MCF 10A (cell line): ENCODE measurements at regions not wholly inside any gene's neighbourhood (a gene's known extent, or its start where the extent isn't known, plus 50 kb on each side); places are given as distances from the start of the nearest gene placed in this dataset.
"Not testable (repeated sequence)": the region's sequence is repeated elsewhere in the genome, so short reads cannot be mapped to it uniquely, and the experiment has no call there.

Experiments
- BruUV-seq: library from RNA; stranded (reverse); fragments of 400-500 nt; replicated peaks from 2 replicates; lab custom pipeline; 2021; lab: Mats Ljungman, UMichigan
- CTCF ChIA-PET: fragments of 300-600 bp; sonication (Branson Sonifier 250); formaldehyde crosslinking; extraction: SDS; loops from one replicate; lab custom pipeline; 2021; ENCODE audit warnings: antibody characterized with exemption, inconsistent platforms; lab: Yijun Ruan, JAX
- POLR2A ChIA-PET: fragments of 300-600, 350-650 bp; sonication (Branson Sonifier 250); formaldehyde crosslinking; extraction: SDS; loops from one replicate; lab custom pipeline; 2020; ENCODE audit warnings: antibody characterized with exemption, inconsistent platforms; lab: Yijun Ruan, JAX
- DNase-seq: peaks from one replicate; pipeline ENCODE4 v3.0.0-alpha.2; 2018; ENCODE audit not compliant: unreplicated experiment
- H3K27ac Mint-ChIP-seq: one replicate; pipeline ENCODE4 v1.8.0; 2022; ENCODE audit warnings: mild to moderate bottlenecking, low read depth, mixed read lengths; ENCODE audit not compliant: unreplicated experiment
- H3K27me3 Mint-ChIP-seq: one replicate; pipeline ENCODE4 v1.8.0; 2022; ENCODE audit warnings: mixed read lengths; ENCODE audit not compliant: insufficient read depth, unreplicated experiment
- H3K36me3 Mint-ChIP-seq: one replicate; pipeline ENCODE4 v1.8.0; 2022; ENCODE audit warnings: mild to moderate bottlenecking, moderate library complexity, mixed read lengths; ENCODE audit not compliant: insufficient read depth, unreplicated experiment
- H3K4me1 Mint-ChIP-seq: one replicate; pipeline ENCODE4 v1.8.0; 2022; ENCODE audit warnings: mixed read lengths; ENCODE audit not compliant: insufficient read depth, unreplicated experiment
- H3K4me3 Mint-ChIP-seq: one replicate; pipeline ENCODE4 v1.8.0; 2022; ENCODE audit warnings: mild to moderate bottlenecking, moderate library complexity, mixed read lengths; ENCODE audit not compliant: unreplicated experiment
- H3K9me3 Mint-ChIP-seq: one replicate; pipeline ENCODE4 v1.8.0; 2022; ENCODE audit warnings: mixed read lengths; ENCODE audit not compliant: unreplicated experiment
- intact Hi-C: fragments of 100-400 bp; cut with micrococcal nuclease; formaldehyde crosslinking; loops from 2 replicates; pipeline ENCODE4 v1.14.1; 2022
- TF ChIP-seq, protein P1 (sequence below): fragments of 200-600 bp; IDR thresholded peaks from one replicate; pipeline ENCODE4 v1.8.0; 2022; ENCODE audit warnings: antibody characterized with exemption, mild to moderate bottlenecking; ENCODE audit not compliant: unreplicated experiment

DNA sequence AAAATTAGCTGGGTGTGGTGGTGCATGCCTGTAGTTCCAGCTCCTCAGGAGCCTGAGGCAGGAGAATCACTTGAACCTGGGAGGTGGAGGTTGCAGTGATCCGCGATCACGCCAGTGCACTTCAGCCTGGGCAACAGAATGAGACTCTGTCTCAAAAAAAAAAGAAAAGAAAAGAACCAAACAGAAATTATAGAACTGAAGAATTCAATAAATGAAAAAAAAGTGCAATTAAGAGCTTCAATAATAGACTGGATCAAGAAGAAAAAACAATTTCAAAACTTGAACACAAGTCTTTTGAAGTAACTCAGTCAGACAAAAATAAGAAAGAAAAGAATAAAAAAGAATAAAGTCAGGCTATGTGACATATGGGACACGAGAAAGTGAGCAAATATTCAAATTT is 175.8 kb upstream of the ZSWIM2 start:
- no peaks in the 10 kb centered on the region for H3K4me1 Mint-ChIP-seq
- TF ChIP-seq, protein P1, sequence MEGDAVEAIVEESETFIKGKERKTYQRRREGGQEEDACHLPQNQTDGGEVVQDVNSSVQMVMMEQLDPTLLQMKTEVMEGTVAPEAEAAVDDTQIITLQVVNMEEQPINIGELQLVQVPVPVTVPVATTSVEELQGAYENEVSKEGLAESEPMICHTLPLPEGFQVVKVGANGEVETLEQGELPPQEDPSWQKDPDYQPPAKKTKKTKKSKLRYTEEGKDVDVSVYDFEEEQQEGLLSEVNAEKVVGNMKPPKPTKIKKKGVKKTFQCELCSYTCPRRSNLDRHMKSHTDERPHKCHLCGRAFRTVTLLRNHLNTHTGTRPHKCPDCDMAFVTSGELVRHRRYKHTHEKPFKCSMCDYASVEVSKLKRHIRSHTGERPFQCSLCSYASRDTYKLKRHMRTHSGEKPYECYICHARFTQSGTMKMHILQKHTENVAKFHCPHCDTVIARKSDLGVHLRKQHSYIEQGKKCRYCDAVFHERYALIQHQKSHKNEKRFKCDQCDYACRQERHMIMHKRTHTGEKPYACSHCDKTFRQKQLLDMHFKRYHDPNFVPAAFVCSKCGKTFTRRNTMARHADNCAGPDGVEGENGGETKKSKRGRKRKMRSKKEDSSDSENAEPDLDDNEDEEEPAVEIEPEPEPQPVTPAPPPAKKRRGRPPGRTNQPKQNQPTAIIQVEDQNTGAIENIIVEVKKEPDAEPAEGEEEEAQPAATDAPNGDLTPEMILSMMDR: no peak
- BruUV-seq: no TSS peak
- intact Hi-C loops: no loop called here
- DNase-seq: no peak
- H3K27me3 Mint-ChIP-seq: no peaks in the 10 kb centered on the region
- H3K27ac Mint-ChIP-seq: no peak overlapping the region
- POLR2A ChIA-PET: interaction anchor here (0.6 kb wide), 1 partner anchor 12 kb away, joined by 3 read pairs; no protein-coding TSS in a partner anchor
- CTCF ChIA-PET: interaction anchor here (0.6 to 0.7 kb wide), 3 partner anchors 10 to 218 kb away, joined by 3 to 8 read pairs (median 5); no protein-coding TSS in a partner anchor
- H3K9me3 Mint-ChIP-seq: no peaks in the 10 kb centered on the region
- H3K4me3 Mint-ChIP-seq: no peak overlapping the region
- no peaks in the 10 kb centered on the region for H3K36me3 Mint-ChIP-seq

GRCh38 chr2:187023996-187024395 is 175.0 kb upstream of the ZSWIM2 start:
- H3K27me3 Mint-ChIP-seq, intact Hi-C loops, H3K4me1 Mint-ChIP-seq, DNase-seq, H3K4me3 Mint-ChIP-seq, H3K9me3 Mint-ChIP-seq, BruUV-seq, POLR2A ChIA-PET, H3K27ac Mint-ChIP-seq, H3K36me3 Mint-ChIP-seq: not testable (repeated sequence)
- CTCF ChIA-PET: interaction anchor here (0.7 kb wide), 1 partner anchor 182 kb away, joined by 8 read pairs; no protein-coding TSS in a partner anchor

DNA sequence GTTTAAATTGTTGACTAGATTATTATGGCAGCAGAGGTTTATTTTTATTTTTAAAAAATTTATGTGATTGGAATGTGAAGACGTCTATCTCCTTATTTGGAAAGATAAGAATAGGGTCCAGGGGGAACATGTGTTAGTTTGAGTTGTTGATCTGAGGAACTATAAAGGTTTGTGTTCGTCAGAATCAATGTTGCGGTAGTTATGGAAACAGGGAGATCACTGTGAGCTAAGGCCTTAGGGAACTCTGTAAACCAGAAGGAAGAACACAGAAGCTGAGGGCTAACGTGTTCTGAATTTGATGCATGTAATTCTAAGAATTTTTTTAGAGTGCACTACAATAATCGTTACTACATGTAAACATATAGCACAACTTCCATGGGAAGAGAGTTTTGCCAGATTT is 168.5 kb upstream of the ZSWIM2 start:
- Mint-ChIP-seq H3K36me3 (no peaks in the 10 kb centered on the region), H3K9me3 (peaks cover 5% of the 10 kb centered on the region), H3K27ac (no peak overlapping the region), H3K4me3 (no peak overlapping the region), H3K27me3 (no peaks in the 10 kb centered on the region), H3K4me1 (no peaks in the 10 kb centered on the region)
- POLR2A ChIA-PET: no interaction called here
- intact Hi-C loops: no loop called here
- TF ChIP-seq, protein P1: no peak
- CTCF ChIA-PET: no interaction called here
- BruUV-seq: no TSS peak
- DNase-seq: no peak

GRCh38 chr2:187013058-187013457 is 164.1 kb upstream of the ZSWIM2 start:
- ChIA-PET CTCF (interaction anchor here (0.7 kb wide), 1 partner anchor 60 kb away, joined by 3 read pairs; no protein-coding TSS in a partner anchor), POLR2A (no interaction called here)
- no peak for DNase-seq
- BruUV-seq: no TSS peak
- H3K36me3 Mint-ChIP-seq: no peaks in the 10 kb centered on the region
- H3K9me3 Mint-ChIP-seq: peaks cover 5% of the 10 kb centered on the region
- intact Hi-C loops: no loop called here
- H3K27me3 Mint-ChIP-seq: no peaks in the 10 kb centered on the region
- H3K4me1 Mint-ChIP-seq: no peaks in the 10 kb centered on the region
- TF ChIP-seq, protein P1: no peak
- H3K27ac Mint-ChIP-seq: no peak overlapping the region
- no peak overlapping the region for H3K4me3 Mint-ChIP-seq
